ENCODE measurements at regions not wholly inside any gene's neighbourhood (a gene's known extent, or its start where the extent isn't known, plus 50 kb on each side); places are given as distances from the start of the nearest gene placed in this dataset.
A peak's percentile ranks its signal among the peaks of the same experiment; 100 is the strongest.
"Not testable (repeated sequence)": the region's sequence is repeated elsewhere in the genome, so short reads cannot be mapped to it uniquely, and the experiment has no call there.

DNA sequence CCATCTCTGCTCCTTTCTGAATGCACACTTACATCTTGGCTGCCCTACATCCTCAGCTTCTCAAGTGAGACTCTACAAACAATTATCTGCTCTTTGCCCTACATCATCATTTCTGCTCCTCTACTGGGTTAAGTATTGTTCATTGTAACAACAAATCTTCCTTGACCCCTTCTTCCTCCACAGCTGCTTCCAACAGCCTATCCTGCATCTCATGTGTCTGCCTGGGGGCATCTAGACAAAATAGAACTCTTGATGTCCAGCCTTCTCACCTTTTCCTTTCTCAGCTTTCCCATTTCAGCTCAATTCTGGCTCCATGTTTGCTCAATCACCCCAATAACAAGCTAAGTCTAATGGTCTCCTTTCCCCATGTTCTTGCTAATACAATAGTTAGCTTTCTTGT lies 509.8 kb downstream of the DIRAS2 start:
- DNase-seq (ENCODE audit: low read depth in 3 of 3): no peak

DNA sequence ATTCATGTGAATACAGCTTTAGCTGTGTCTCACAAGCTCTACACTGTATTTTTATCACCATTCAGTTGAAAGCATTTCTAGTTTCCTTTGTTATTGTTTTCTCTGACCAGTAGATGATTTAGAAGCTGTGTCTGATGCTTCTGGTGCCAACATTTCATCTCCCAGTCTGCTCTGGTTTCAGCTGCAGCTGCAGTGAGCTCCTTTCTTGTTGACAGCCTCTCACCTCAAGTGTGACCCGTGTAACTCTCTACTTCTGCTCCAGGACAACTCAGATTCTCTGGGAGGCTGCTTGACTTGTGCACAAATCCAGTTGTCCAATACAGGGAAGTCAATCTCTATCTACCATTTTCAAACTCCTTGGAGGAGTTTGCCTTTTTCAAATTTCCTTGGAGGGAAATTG lies 504.8 kb downstream of the DIRAS2 start:
- DNase-seq (ENCODE audit: low read depth in 3 of 3): no peak

DNA sequence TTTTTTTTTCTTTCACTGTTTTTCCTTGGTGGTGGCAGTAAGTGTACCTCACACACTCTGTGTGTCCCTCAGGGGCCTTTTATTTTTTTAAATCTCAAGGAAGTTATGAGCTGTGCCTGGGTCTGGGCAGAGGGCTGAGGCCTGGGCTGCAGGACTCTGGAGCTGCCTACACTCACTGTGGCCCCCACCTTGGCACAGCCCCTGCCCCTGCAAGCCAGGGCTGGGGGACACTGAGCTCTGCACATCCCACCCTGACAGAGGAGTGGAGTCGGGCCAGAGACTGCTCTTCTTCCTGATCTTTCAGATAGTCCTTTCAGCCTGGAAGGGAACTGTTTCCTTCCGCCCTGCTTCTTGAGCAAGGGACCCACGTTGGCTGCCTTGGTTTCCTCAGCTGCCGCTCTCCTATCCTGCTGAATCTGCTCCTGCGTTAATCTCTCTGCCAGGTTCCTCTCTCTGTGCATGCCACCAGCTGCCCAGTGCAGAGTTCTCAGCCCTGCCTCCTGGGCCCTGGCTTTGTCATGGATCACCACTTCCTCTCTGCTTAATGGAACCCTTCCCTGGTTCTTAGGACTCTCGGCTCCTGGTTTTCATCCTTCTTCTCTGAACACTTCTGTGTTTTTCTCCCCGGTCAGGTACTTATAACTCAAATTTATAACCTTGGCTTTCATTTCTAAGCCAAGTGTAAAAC lies 502.3 kb downstream of the DIRAS2 start:
- DNase-seq (ENCODE audit: low read depth in 3 of 3): no peak

DNA sequence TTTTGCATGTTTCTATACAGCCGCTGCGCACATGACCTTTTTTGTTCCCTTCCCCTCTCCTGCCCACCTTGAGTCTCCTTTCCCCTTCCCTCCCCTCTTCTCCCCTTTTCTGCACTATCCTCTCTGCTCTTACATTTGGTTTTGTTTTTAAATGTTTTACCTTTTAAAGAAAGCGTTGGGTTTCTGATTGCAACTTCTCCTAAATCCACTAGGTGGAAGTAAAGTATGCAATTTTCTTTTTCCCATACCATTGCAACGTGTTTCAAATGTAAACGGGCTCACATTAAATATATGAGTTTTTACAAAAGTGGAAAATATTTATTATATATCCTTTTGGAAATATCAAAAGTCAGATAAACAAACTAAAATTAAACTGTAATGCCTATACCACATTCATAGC lies 500.9 kb downstream of the DIRAS2 start:
- no peak for DNase-seq (ENCODE audit: low read depth in 3 of 3)

DNA sequence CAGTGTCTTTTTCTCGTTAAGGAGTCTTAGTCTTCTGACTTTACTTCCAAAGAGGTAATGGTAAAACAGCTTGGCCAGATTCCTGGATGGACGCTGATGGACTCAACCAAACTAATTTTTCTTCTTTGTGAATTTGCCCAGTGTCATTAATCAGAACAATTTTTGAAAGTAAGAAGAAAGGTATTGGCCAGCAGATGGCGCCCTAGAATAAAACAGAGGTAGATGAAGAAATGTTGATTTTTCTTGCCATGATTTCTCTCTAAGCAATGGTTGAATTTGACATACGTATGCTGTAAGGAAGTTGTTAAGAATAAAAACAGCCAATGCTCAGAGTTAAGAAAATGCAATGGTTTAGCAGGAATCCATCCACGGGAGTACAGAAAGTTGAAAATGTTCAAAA lies 500.0 kb downstream of the DIRAS2 start:
- DNase-seq (ENCODE audit: low read depth in 3 of 3): peak; percentile 8 to 28 (median 14)

DNA sequence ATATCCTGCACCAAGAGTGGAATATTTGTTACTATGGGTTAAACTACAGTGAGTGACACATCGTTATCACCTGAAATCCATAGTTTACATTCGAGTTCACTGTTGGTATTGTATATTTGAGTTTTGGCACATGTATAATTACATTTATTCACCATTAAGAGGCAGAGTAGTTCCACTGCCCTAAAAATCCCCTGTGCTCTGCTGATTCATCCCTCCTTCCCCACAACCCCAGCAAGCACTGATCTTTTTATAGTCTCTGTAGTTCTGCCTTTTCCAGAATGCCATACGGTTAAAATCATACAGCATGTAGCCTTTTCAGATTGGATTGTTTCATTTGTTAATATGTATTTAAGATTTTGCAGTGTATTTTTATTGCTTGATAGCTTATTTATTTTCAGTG lies 495.2 kb downstream of the DIRAS2 start:
- no peak for DNase-seq (ENCODE audit: low read depth in 3 of 3)

DNA sequence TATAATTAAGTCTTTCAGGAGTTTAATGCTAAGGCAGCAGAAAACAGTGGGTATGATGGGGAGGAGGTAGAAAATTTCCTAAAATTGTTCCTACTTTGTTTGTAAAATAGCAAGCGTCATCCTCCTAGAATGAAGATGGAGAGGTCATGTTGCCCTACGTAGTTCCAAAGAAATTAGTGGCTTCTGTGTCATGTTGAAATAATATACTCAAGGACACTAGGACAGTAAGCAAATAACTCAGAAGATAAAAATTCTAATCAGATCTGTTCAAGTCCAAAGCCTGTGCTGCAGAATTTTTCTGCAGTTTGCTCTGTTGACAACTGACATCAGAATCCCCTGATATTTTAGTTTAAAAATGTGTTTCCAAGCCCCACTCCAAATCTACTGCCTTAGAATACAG lies 486.3 kb downstream of the DIRAS2 start:
- no peak for DNase-seq (ENCODE audit: low read depth in 3 of 3)

DNA sequence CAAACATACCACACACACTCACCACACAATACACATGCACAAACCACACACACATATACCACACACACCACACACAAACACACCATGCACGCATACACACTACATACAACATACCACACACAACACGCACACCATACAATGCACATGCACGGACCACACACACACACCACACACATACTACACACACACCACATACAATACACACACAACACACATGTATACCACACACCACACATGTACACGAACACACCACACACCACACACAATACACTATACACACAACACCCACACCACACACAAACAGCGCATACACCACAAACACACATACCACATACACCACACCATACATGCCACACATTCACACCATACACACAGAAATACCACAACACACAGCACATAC lies 480.3 kb downstream of the DIRAS2 start:
- DNase-seq (ENCODE audit: low read depth in 3 of 3): no peak

DNA sequence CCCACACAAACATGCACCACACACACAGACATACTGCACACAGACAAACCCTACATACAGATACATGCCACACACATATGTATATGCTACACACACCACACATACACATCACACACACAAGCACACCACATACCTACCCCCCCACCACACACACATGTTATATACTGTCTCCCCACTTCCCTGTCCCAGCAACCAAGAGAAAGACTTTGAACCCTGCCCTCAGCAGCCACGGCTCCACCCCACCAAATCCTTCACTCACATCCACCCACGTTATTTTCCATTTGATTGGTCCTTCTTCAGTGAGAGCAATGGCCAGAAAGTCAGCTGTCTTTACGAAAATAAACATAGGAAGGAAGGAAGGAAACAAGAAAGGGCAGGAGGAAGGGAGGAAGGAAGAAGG lies 479.8 kb downstream of the DIRAS2 start:
- DNase-seq (ENCODE audit: low read depth in 3 of 3): no peak

DNA sequence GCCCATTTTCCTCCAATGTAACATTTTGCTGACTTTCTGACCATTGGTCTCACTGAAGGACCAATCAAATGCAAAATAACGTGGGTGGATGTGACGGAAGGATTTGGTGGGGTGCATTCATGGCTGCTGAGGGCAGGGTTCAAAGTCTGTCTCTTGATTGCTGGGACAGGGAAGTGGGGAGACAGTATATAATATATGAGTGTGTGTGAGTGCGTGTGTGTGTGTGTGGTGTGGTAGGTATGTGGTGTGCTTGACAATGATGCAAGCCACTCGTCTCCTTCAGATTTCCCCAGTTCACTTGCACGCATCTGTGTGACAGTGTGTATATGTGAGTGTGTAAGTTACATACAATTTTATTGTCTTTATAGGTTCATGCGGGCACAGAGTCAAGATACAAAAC lies 477.3 kb downstream of the DIRAS2 start:
- no peak for DNase-seq (ENCODE audit: low read depth in 3 of 3)

DNA sequence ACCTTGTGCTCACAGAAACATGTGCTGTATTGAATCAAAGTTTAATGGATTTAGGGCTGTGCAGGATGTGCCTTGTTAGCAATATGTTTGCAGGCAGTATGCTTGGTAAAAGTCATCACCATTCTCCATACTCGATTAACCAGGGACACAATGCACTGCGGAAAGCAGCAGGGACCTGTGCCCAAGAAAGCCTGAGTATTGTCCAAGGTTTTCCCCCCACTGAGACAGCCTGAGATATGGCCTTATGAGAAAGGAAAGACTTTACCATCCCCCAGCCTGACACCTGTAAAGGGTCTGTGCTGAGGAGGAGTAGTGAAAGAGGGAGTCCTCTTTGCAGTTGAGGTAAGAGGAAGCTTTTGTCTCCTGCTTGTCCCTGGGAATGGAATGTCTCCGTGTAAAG lies 476.2 kb downstream of the DIRAS2 start:
- not testable (repeated sequence) for DNase-seq (ENCODE audit: low read depth in 3 of 3)

DNA sequence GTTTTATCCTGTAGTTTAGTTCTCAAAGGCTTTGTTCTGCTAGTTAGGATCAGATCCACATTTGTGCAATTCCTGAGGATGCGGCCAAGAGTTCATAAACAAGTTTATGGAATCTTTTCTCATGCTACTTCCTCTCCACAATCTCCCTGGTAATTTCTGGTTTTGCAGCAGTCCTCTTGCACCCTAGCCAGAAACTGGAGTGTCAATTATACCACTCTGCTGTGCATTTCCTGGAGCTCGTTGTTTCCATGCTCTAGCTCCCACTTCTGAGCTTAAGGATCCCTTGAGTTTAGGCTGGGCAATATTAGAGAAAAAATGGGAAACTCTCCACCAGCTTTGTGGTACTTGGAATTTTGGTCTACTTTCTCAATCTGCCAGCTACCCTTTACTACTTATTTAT lies 474.7 kb downstream of the DIRAS2 start:
- no peak for DNase-seq (ENCODE audit: low read depth in 3 of 3)

DNA sequence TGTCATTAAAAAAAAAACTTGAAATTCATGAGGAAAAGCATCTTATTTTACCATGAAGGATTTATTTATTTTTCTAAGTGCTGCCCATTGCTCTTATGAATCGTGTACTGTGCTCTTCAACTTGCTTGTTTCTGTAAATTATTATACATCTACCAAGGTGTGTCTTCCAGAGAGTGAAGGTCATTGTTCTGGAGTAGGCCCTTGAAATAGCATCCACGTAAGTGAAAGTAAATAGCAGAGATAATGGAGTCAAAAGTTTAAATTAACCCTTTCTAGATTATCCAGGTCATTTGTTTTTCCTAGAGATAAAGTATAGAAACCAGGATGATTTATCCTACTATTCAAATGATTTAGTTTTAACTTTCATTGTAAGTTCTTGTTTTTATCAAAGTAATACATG lies 473.1 kb downstream of the DIRAS2 start:
- no peak for DNase-seq (ENCODE audit: low read depth in 3 of 3)

DNA sequence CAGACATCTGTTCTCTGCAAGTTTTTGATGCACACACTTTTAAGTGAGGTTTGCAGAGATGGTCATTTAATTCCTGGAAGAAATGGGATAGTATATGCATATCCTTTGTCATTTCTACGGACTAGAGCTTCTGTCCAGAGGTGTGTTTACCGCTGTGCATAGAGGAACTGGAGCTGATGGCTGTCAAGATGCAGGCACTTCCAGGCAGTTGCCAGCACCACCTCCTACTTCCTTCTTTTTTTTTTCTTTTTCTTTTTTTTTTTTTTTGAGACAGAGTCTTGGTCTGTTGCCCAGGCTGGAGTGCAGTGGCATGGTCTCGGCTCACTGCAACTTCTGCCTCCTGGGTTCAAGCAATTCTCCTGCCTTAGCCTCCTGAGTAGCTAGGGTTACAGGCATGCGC lies 468.7 kb downstream of the DIRAS2 start:
- not testable (repeated sequence) for DNase-seq (ENCODE audit: low read depth in 3 of 3)

DNA sequence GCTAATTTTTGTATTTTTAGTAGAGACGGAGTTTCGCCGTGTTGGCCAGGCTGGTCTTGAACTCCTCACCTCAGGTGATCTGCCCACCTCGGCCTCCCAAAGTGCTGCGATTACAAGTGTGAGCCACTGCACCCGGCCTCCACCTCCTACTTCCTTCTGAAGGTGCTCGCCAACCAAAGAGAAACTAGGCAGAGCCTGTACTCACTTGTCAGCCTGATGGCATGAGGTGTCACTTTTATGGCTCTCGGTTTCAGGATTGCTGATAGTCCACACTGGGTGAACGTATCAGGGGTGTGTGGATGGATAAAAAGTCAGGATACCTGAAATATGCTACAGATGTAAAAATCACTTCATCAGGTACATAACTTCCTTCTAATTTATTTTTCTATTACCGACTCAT lies 468.3 kb downstream of the DIRAS2 start:
- DNase-seq (ENCODE audit: low read depth in 3 of 3): not testable (repeated sequence)

DNA sequence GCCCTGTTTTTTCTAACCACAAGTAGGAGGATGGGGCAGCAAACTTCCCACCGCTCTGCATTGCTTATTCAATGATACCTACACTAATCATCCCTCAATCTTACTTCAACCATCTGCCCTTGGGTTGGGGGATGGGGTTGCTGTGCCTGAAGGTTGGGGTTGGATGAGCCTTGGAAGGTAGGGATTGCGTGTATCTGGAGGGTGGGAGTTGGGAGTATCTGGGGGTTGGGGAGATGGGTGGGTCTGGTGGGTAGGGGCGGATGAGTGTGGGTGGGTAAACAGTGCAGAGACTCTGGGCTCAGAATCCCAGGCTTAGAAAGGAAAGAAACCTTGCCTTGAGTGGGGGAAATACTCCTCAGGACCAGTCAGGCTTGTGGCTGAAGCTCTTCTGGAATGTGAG lies 467.4 kb downstream of the DIRAS2 start:
- DNase-seq (ENCODE audit: low read depth in 3 of 3): no peak

DNA sequence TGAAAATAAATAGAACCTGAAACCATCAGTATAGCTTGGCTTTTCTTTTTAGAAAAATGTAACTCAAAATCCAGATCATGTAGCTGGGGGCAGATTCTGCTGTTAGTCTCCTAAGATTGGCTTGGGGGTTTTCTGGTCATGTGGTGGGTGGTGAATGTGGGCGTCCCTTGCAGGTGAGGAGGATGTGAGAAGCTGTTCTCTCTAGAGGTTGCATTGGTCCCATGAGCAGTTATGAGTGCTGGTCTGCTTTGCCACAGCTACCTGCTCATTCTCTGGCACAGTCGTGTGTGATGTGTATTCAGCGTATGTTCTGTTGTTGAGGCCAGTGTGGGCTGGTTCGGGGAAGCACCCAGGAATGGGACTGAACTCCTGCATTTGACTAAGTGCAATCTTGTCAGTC lies 466.8 kb downstream of the DIRAS2 start:
- DNase-seq (ENCODE audit: low read depth in 3 of 3): no peak

DNA sequence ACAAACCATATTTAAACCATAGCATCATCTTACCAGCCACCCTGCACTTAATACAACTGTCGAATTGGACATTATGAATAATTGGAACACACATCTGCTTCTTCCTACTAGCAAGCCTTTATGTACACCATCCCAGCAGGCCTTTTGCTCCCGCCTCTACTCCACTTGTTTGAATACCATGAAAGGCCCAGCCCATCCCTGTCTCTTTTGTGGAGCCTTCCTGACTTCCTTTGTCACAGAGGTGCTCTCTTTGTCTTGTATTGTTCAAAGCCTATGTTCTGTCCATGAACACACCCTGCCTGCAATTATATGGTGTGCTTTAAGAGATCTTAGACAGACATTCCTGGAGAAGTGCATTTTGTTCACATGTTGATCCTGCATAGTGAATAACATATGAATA lies 465.7 kb downstream of the DIRAS2 start:
- no peak for DNase-seq (ENCODE audit: low read depth in 3 of 3)

DNA sequence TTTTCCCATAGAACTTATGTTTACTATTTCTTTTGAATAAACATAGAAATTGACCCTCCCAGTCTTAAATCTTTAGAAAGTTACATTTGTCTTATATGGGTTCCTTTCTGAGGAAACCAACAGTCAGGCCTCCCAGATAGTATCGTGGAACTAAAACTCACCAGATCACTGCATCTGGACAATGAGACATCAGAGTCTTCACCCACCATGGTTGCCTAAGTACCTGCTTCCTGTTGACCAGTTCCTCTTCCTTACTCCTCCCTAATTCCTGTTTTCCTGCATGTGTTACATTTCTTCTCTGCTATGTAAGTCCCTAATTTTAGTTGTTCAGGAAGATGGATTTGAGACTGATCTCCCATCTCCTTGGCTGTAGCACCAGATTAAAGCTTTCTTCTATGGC lies 462.2 kb downstream of the DIRAS2 start:
- no peak for DNase-seq (ENCODE audit: low read depth in 3 of 3)

DNA sequence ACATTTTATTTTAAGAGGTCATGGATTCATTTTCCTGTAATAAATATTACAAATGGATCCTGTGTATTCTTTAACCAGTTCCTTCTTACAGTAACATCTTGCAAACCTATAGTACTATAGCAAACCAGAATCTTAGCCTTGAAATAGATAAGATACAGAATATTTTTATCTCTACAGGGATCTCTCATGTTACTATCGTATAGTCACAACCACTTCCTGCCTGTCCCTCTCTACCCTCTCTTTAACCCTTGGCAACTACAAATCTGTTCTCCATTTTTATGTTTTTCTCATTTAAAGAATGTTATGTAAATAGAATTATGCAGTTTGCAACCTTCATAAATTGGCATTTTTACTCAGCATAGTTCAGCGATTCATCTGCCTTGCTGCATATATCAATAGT lies 454.0 kb downstream of the DIRAS2 start:
- DNase-seq (ENCODE audit: low read depth in 3 of 3): no peak

DNA sequence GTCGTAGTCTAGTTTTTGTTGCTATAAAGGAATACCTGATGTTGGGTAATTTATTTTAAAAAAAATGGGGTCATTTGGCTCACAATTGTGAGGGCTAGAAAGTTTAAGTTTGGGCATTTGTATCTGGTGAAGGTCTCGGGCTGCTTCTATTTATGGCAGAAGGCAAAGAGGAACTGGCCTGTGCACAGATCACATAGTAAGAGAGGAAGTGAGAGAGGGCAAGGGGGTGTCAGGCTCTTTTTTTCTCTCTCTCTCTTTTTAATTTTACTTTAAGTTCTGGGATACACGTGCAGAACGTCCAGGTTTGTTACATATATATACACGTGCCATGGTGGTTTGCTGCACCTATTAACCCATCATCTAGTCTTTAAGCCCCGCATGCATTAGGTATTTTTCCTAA lies 453.3 kb downstream of the DIRAS2 start:
- no peak for DNase-seq (ENCODE audit: low read depth in 3 of 3)

DNA sequence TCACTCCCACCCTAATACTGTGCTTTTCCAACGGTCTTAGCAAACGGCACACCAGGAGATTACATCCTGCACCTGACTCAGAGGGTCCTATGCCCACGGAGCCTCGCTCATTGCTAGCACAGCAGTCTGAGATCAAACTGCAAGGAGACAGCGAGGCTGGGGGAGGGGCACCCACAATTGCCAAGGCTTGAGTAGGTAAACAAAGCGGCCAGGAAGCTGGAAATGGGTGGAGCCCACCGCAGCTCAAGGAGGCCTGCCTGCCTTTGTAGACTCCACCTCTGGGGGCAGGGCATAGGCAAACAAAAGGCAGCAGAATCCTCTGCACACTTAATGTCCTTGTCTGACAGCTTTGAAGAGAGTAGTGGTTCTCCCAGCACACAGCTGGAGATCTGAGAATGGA lies 450.2 kb downstream of the DIRAS2 start:
- peak in 2 of 3 experiments; percentile 3 to 5 for DNase-seq (ENCODE audit: low read depth in 3 of 3)

DNA sequence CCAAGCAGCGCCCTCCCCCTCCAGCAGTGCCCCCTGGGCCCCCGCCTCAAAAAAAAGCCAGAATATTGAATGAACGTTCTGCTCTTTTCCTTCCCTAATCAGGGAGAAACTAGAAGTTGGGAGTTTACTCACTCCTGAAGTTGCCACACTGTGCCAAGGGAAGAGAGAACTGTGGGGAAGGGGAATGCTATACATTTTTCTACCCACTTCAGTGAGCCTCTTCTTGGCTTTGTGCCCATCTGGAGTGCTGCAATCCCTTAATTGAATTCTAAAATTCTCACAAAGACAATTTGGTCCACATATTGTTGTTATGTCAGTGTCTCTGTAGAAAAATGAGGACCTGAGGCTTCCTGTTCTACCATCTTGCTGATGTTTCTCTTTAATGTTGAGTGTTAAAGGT lies 443.7 kb downstream of the DIRAS2 start:
- DNase-seq (ENCODE audit: low read depth in 3 of 3): no peak

DNA sequence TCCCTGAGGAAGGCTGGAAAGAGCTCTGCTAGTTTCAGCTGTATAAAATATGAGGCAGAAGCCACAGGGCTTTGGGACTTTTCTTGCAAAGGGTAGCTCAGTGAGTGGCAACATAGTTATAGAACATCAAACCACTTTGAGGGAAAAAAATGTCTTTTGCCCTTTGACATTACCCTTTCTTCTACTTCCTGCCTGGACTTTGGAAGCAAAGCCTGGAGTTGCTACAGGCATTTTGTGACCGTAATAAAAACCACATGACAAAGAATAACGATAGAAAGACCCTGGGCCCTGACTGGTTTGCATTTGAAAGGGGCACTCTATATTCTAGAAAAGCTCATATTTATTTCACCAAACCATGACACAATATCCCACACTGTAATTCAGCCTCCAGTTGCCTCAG lies 440.9 kb downstream of the DIRAS2 start:
- DNase-seq (ENCODE audit: low read depth in 3 of 3): no peak

Data from stimulated activated CD4-positive, alpha-beta T cell treated with anti-CD3 and anti-CD28 coated beads, TNF-alpha, amount 100 ng/mL, for 4 hours (primary cell).